ENCODE measurements at regions not wholly inside any gene's neighbourhood (a gene's known extent, or its start where the extent isn't known, plus 50 kb on each side); places are given as distances from the start of the nearest gene placed in this dataset.
"Not testable (repeated sequence)": the region's sequence is repeated elsewhere in the genome, so short reads cannot be mapped to it uniquely, and the experiment has no call there.

- TF ChIP-seq, protein P1, sequence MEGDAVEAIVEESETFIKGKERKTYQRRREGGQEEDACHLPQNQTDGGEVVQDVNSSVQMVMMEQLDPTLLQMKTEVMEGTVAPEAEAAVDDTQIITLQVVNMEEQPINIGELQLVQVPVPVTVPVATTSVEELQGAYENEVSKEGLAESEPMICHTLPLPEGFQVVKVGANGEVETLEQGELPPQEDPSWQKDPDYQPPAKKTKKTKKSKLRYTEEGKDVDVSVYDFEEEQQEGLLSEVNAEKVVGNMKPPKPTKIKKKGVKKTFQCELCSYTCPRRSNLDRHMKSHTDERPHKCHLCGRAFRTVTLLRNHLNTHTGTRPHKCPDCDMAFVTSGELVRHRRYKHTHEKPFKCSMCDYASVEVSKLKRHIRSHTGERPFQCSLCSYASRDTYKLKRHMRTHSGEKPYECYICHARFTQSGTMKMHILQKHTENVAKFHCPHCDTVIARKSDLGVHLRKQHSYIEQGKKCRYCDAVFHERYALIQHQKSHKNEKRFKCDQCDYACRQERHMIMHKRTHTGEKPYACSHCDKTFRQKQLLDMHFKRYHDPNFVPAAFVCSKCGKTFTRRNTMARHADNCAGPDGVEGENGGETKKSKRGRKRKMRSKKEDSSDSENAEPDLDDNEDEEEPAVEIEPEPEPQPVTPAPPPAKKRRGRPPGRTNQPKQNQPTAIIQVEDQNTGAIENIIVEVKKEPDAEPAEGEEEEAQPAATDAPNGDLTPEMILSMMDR (IDR thresholded peaks at IDR 0.05) = peak; percentile 69
- not testable (repeated sequence) for TF ChIP-seq EZH2 (IDR thresholded peaks at IDR 0.05; ENCODE audit: borderline replicate concordance, insufficient read depth, low read depth, low read length, poor library complexity, severe bottlenecking)
These were observed 1238.6 kb downstream of the TMEM121 start for GRCh38 chr14:106764968-106765369.
